BLaER1 (cell line): ENCODE measurements at regions not wholly inside any gene's neighbourhood (a gene's known extent, or its start where the extent isn't known, plus 50 kb on each side); places are given as distances from the start of the nearest gene placed in this dataset.

ENCODE experiments used
- H3K27ac ChIP-seq: shearing (Covaris generic); formaldehyde crosslinking; 2 replicates; pipeline ENCODE4 v1.8.1; 2022
- H3K27me3 ChIP-seq: shearing (Covaris generic); formaldehyde crosslinking; 2 replicates; pipeline ENCODE4 v1.8.1; 2022
- H3K36me3 ChIP-seq: shearing (Covaris generic); formaldehyde crosslinking; 2 replicates; pipeline ENCODE4 v1.8.1; 2022
- H3K4me1 ChIP-seq: shearing (Covaris generic); formaldehyde crosslinking; 2 replicates; pipeline ENCODE4 v1.8.1; 2022
- H3K4me2 ChIP-seq: shearing (Covaris generic); formaldehyde crosslinking; 2 replicates; pipeline ENCODE4 v1.8.1; 2022
- H3K4me3 ChIP-seq: shearing (Covaris generic); formaldehyde crosslinking; 2 replicates; pipeline ENCODE4 v1.8.1; 2022
- H3K9ac ChIP-seq: shearing (Covaris generic); formaldehyde crosslinking; 2 replicates; pipeline ENCODE4 v1.8.1; 2022
- H3K9me3 ChIP-seq: shearing (Covaris generic); formaldehyde crosslinking; 2 replicates; pipeline ENCODE4 v1.8.1; 2022
- H4K20me1 ChIP-seq: shearing (Covaris generic); formaldehyde crosslinking; 2 replicates; pipeline ENCODE4 v1.8.1; 2022
- Cebpa-rat ChIP-seq: shearing (Covaris generic); IDR thresholded peaks from 2 replicates; pipeline ENCODE4 v1.8.1; 2022

DNA sequence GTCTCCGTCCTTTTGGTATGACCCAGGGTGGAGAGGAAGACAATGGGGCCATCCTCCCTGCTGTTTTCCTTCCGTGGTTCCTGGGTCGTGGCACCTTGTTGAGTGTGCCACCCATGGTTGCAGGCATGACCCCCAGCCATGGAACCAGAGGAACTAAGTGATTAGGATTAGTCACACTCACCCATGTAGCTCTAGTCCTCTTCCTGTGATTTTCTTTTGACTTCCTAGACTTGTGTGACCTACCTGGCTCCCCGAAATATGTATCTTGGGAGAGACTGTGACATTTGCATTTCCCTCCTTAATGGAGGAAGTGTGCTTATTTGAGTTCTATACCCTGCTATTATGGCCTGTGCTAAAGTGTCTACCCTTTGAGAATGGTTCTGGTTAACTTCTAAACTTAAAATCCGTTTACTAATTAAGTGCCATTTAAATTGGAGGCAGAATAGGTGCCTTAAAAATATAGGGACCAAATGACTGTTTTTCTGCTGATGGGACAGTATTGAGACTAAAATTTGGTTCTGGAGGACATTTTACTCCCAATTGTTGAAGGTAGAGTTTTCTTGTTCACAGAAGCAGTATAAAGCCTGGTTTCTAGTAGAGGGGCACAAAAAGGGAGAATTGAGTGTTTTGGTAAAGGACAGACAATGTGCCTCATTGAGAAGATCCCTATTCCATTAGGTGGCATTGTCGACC is 545.6 kb downstream of the HDGFL1 start:
- Histone ChIP-seq H3K27ac (no peak overlapping the region), H3K9ac (no peak overlapping the region), H3K27me3 (no peaks in the 10 kb centered on the region), H4K20me1 (no peaks in the 10 kb centered on the region), H3K4me1 (no peaks in the 10 kb centered on the region), H3K4me3 (no peak overlapping the region), H3K9me3 (peaks cover 26% of the 10 kb centered on the region), H3K4me2 (no peak overlapping the region), H3K36me3 (no peaks in the 10 kb centered on the region)
- TF ChIP-seq Cebpa-rat, result no peak

DNA sequence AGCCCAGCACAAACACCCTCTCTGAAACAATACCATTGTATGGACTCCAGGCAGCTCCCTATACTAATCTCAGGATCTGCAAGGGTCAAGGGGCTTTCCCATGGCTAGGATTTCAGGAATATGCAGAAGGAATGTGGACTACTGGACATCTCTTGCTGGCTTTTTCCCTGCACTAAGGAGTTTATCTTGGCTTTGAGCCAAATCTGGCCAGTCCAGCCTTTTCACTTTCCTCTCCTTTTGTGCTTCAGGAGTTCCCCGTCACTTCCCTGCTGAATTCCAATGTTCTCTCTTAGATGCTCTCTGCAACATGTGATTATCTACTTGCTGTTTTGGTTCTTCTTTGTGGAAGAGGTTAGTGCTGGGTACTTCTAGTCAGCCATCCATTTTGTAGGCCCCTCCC is 568.2 kb downstream of the HDGFL1 start:
- no peak for TF ChIP-seq Cebpa-rat

DNA sequence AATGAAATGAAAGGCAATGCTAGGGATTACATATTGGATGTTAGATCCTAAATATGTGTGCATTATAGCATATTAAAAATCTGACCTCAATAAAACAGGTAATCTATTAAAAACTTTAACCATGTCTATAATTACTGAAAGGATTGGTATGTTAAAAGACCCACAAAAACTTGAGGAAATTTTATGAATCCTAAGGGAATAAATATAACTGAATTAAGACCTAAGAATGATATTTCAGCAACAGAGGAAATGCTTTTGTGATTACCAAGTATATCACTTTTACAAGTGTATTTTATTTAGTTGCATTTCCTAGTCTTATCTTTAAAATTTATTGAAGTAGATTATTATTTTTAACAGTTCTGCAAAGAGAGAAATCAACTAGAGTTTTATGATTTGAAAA is 571.5 kb downstream of the HDGFL1 start:
- Histone ChIP-seq H3K4me1 (no peaks in the 10 kb centered on the region), H3K9me3 (peaks cover 12% of the 10 kb centered on the region), H4K20me1 (no peaks in the 10 kb centered on the region), H3K4me2 (no peak overlapping the region), H3K9ac (no peak overlapping the region), H3K27ac (no peak overlapping the region), H3K4me3 (no peak overlapping the region), H3K27me3 (no peaks in the 10 kb centered on the region), H3K36me3 (no peaks in the 10 kb centered on the region)
- TF ChIP-seq Cebpa-rat, result no peak

More for the DNA sequence above, 568.2 kb downstream of the HDGFL1 start:
- H3K27me3 ChIP-seq, result no peaks in the 10 kb centered on the region
- H3K27ac ChIP-seq, result no peak overlapping the region
- H3K9ac ChIP-seq, result no peak overlapping the region
- no peaks in the 10 kb centered on the region for H4K20me1 ChIP-seq
- no peak overlapping the region for H3K4me3 ChIP-seq
- no peaks in the 10 kb centered on the region for H3K4me1 ChIP-seq
- H3K36me3 ChIP-seq, result no peaks in the 10 kb centered on the region
- H3K9me3 ChIP-seq, result peaks cover 16% of the 10 kb centered on the region
- H3K4me2 ChIP-seq, result no peak overlapping the region

DNA sequence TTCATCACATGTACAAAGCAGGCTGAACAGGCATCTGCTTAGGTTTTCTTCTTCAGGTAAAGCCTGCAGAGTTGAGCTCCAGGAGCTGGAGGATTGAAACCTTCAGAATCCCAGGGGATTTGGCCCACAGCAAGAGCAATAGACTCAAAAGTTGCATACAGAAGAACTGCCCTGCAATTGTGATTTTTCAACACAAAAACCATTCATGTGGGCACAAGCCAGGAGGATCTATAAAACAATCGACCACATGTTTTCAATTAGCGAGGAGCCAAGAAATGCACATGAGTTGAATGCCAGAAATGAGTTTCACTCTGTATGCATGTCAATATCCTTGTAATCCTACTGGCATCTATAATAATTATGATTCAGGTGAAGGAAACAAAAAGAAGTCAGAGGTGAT is 576.4 kb downstream of the HDGFL1 start:
- Histone ChIP-seq H3K27ac (no peak overlapping the region), H3K4me2 (no peak overlapping the region), H4K20me1 (no peaks in the 10 kb centered on the region), H3K9me3 (no peaks in the 10 kb centered on the region), H3K36me3 (no peaks in the 10 kb centered on the region), H3K4me3 (no peak overlapping the region), H3K27me3 (no peaks in the 10 kb centered on the region), H3K4me1 (no peaks in the 10 kb centered on the region), H3K9ac (no peak overlapping the region)
- TF ChIP-seq Cebpa-rat, result no peak

DNA sequence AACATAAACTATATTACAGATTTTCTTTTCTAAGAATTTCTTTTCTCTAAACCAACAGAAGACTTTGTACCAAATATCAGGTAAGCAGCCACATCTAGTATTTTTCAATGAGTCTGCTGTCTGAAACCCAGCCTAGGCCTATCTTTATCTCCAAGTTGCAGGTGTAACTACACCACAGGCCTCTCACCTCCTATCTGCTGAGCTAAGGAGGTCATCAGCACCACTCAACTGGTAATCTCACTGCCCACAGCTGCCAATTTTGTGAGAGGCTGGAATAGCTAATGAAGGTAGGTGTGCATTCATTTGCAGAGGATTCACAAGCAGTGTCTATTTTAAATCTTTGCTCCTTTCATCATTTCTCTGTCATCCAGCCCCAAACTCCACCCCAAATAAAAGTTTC is 584.8 kb downstream of the HDGFL1 start:
- Histone ChIP-seq H4K20me1 (no peaks in the 10 kb centered on the region), H3K27me3 (no peaks in the 10 kb centered on the region), H3K27ac (no peak overlapping the region), H3K4me2 (no peak overlapping the region), H3K9me3 (no peaks in the 10 kb centered on the region), H3K4me3 (no peak overlapping the region), H3K36me3 (no peaks in the 10 kb centered on the region), H3K9ac (no peak overlapping the region), H3K4me1 (no peaks in the 10 kb centered on the region)
- no peak for TF ChIP-seq Cebpa-rat

DNA sequence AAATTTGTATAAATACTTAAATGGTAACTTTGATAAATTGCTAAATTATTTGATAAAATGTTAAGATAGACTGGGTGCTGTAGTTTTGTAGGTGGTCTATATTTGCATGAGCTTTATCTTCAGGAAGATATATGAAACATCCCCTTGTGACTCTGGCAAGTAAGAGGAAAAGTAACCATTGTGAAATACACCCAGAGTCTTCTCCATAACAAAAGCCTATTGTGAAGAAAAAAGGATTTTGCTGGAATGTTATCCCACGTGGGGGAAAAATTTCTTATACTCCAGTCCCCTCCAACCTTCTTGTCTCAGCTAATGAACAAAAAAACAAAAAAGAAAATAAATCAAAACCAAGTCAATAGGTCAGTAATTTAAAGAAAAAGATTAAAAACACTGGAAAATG is 600.7 kb downstream of the HDGFL1 start:
- H3K4me2 ChIP-seq, result no peak overlapping the region
- no peak overlapping the region for H3K4me3 ChIP-seq
- H3K9me3 ChIP-seq, result peaks cover 8% of the 10 kb centered on the region
- H4K20me1 ChIP-seq, result no peaks in the 10 kb centered on the region
- no peaks in the 10 kb centered on the region for H3K36me3 ChIP-seq
- no peak for TF ChIP-seq Cebpa-rat
- H3K4me1 ChIP-seq, result peaks cover 5% of the 10 kb centered on the region; the same call in 1 of the 2 replicates
- no peaks in the 10 kb centered on the region for H3K27me3 ChIP-seq
- H3K9ac ChIP-seq, result no peak overlapping the region
- H3K27ac ChIP-seq, result no peak overlapping the region

DNA sequence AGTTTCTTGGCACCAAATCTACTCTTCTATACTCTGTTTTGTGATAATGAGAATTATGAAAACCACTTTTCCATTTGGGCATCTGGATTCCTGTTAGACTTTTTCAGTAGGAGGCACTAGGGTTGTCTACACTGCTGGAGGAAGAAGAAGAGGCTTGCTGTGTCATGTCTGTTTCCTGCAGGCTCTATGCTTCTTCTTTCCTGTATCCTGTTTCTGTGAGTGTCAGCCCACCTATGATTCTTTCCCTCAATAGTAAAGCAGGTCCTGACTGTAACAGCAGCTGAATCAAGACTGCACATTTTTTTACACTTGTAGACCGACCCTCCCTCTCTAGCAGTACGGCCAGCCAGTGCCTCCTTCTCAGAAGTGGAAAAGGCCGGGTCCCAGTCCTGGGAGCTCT is 603.9 kb downstream of the HDGFL1 start:
- Histone ChIP-seq H3K27ac (no peak overlapping the region), H3K4me2 (no peak overlapping the region), H3K4me3 (no peak overlapping the region), H3K4me1 (peaks cover 5% of the 10 kb centered on the region; the same call in 1 of the 2 replicates), H3K9me3 (peaks cover 4% of the 10 kb centered on the region), H3K36me3 (no peaks in the 10 kb centered on the region), H4K20me1 (no peaks in the 10 kb centered on the region), H3K9ac (no peak overlapping the region), H3K27me3 (no peaks in the 10 kb centered on the region)
- TF ChIP-seq Cebpa-rat, result no peak

DNA sequence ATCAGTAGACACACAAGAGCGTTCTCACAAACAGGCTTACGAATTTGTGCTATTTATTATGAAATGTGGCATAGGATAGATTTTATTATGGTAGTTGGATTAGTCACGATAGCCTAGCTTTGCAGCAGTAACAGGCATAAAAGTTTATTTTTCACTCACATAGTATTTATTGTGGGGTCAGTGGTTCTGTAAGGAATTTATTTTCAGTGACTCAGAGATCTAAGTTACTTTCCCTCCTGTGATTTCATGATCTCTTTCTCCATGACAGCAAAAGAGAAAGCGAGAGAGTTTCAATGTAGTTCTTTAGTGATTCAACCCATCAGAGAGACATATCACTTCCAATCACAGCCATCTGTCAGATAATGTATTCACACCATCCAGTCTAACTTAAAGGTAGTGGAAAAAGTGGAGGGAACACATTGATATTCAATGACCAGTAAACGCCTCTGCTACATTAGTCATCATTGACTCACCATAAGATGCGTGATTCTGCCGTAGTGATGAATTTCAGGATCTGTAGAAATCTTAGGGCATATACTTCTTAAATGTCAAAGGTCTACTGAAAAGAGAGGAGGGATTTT is 605.5 kb downstream of the HDGFL1 start:
- H3K9me3 ChIP-seq, result no peaks in the 10 kb centered on the region
- H3K27me3 ChIP-seq, result no peaks in the 10 kb centered on the region
- H3K4me2 ChIP-seq, result no peak overlapping the region
- TF ChIP-seq Cebpa-rat, result no peak
- H4K20me1 ChIP-seq, result no peaks in the 10 kb centered on the region
- peaks cover 5% of the 10 kb centered on the region; the same call in 1 of the 2 replicates for H3K4me1 ChIP-seq
- no peak overlapping the region for H3K9ac ChIP-seq
- no peak overlapping the region for H3K27ac ChIP-seq
- no peaks in the 10 kb centered on the region for H3K36me3 ChIP-seq
- H3K4me3 ChIP-seq, result no peak overlapping the region

DNA sequence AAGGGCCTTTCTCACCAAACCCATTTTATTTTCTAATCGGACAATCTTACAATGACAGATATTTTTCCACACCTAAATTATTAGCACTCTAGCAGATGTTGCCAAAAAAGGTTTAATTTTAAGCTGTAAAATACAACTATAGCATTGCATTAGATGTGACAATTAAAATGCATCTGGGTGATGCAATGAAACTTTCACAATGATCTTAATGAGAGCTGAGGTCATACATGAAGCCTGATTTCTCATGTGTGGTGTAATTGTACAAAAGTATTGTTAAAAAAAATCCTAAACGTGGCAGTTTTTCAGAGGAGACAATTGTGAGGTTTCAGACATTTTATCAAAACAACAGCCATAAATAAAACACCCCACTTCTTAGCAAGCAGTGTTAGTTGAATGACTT is 606.0 kb downstream of the HDGFL1 start:
- H3K9me3 ChIP-seq, result no peaks in the 10 kb centered on the region
- H3K27ac ChIP-seq, result no peak overlapping the region
- H3K36me3 ChIP-seq, result no peaks in the 10 kb centered on the region
- H3K27me3 ChIP-seq, result peaks cover 2% of the 10 kb centered on the region; the same call in 1 of the 2 replicates
- no peak for TF ChIP-seq Cebpa-rat
- no peak overlapping the region for H3K9ac ChIP-seq
- H3K4me1 ChIP-seq, result peaks cover 5% of the 10 kb centered on the region; the same call in 1 of the 2 replicates
- H3K4me3 ChIP-seq, result no peak overlapping the region
- H4K20me1 ChIP-seq, result no peaks in the 10 kb centered on the region
- no peak overlapping the region for H3K4me2 ChIP-seq

DNA sequence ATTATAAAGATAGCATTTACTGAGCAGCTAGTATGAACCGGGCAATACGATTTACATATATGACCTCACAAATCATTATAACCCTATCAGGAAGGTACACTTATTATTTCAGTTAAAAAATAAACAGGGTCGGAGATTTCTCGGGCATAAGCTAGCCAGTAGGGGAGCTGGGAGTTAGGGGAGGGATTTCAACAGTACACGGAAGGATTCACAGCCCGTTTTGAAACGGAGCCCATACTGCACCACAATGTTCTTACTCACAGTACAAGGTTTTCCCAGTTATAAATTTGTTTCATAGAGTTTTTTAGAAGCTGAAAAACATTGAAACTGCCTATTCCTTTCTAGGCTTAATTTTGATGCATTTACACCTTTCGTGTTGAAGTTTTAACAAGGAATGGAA is 607.1 kb downstream of the HDGFL1 start:
- Histone ChIP-seq H3K9me3 (no peaks in the 10 kb centered on the region), H3K4me1 (peaks cover 5% of the 10 kb centered on the region; the same call in 1 of the 2 replicates), H3K4me3 (no peak overlapping the region), H3K9ac (no peak overlapping the region), H3K4me2 (no peak overlapping the region), H3K27ac (no peak overlapping the region), H4K20me1 (no peaks in the 10 kb centered on the region), H3K36me3 (no peaks in the 10 kb centered on the region), H3K27me3 (peaks cover 4% of the 10 kb centered on the region; the same call in 1 of the 2 replicates)
- TF ChIP-seq Cebpa-rat, result no peak
